ENCODE measurements at regions not wholly inside any gene's neighbourhood (a gene's known extent, or its start where the extent isn't known, plus 50 kb on each side); places are given as distances from the start of the nearest gene placed in this dataset.
"Not testable (repeated sequence)": the region's sequence is repeated elsewhere in the genome, so short reads cannot be mapped to it uniquely, and the experiment has no call there.

DNA sequence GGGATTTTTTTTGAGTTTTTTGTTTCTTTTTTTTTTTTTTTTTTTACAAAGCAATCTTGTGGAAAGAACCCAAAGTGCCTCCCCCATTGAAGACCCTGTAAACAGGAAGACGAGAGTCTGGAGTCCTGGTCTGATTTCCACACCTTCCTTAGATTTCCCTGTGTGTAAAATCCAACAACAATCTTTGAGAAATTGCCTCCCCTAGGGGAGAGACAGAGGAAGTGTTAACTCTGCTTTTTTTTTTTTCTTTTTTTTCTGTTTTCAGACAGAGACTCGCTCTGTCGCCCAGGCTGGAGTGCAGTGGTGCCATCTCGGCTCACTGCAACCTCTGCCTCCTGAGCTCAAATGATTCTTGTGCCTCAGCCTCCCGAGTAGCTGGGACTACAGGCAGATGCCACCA is 82.0 kb upstream of the CLEC6A start:
- not testable (repeated sequence) for H3K4me3 ChIP-seq (ENCODE audit: low read depth, low read length); H3K4me1 ChIP-seq; H3K27me3 ChIP-seq; H3K36me3 ChIP-seq; DNase-seq; H3K9me3 ChIP-seq
- TF ChIP-seq, protein P1, sequence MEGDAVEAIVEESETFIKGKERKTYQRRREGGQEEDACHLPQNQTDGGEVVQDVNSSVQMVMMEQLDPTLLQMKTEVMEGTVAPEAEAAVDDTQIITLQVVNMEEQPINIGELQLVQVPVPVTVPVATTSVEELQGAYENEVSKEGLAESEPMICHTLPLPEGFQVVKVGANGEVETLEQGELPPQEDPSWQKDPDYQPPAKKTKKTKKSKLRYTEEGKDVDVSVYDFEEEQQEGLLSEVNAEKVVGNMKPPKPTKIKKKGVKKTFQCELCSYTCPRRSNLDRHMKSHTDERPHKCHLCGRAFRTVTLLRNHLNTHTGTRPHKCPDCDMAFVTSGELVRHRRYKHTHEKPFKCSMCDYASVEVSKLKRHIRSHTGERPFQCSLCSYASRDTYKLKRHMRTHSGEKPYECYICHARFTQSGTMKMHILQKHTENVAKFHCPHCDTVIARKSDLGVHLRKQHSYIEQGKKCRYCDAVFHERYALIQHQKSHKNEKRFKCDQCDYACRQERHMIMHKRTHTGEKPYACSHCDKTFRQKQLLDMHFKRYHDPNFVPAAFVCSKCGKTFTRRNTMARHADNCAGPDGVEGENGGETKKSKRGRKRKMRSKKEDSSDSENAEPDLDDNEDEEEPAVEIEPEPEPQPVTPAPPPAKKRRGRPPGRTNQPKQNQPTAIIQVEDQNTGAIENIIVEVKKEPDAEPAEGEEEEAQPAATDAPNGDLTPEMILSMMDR (IDR thresholded peaks at IDR 0.05; ENCODE audit: low read depth, low read length) = peak; percentile 9; the same call in 1 of the 2 replicates

DNA sequence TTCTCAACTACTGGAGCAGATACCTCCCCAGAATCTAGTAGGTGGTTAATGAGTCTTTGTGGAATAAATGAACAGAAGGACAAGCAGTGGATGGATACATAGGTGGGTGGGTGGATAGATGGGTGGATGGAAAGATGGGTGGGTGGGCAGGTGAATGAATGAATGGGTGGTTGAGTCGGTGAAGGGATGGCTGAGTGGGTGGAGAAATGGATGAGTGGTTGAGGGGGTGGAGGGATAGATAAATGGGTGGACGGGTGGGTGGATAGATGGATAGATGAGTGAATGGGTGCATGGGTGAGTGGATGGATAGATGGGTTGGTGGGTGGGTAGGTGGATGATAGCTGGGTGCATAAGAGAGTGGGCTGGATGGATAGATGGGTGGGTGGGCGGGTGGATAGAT is 80.6 kb upstream of the CLEC6A start:
- not testable (repeated sequence) for H3K27me3 ChIP-seq; H3K4me1 ChIP-seq; H3K9me3 ChIP-seq; H3K4me3 ChIP-seq (ENCODE audit: low read depth, low read length); H3K36me3 ChIP-seq; DNase-seq

DNA sequence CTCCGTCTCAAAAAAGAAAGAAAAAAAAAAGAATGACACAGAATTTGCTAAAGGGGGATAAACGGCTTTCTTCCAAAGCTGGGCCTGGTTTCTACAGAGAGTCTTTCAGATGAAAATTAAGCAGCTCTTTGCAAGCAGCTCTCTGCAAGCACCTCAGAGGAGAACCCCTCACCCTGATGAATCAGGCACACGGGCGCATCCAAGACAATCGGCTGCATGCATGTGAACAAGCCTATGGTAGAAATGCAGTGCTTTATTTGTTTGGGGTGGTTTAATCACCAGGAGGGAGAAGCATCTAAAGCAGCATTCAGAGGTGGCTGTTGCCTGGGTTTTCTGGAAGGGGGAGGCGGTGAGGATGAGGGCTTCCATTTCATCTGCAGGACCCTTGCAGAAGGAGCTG is 78.0 kb upstream of the CLEC6A start:
- not testable (repeated sequence) for H3K4me1 ChIP-seq; H3K4me3 ChIP-seq (ENCODE audit: low read depth, low read length); H3K27me3 ChIP-seq; DNase-seq; H3K9me3 ChIP-seq; H3K36me3 ChIP-seq

DNA sequence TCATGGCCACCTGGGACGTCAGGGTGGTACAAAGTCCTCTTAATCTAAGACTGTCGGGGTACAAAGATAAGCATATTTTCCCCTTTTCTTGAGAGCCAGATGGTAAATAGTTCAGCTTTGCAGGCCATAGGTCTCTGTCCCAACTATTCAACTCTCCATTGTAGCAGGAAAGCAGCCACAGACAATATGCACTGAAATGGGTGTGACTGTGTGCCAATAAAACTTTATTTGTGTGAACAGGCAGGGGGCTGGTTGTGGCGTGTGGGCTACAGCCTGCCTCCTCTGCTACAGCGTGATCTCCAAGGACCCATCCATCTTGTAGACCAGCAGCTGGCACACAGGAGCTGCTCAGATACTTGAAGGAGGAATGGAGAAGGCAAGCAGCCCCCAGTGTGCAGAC is 73.2 kb upstream of the CLEC6A start:
- not testable (repeated sequence) for H3K36me3 ChIP-seq; H3K27me3 ChIP-seq; H3K9me3 ChIP-seq; H3K4me1 ChIP-seq; DNase-seq; H3K4me3 ChIP-seq (ENCODE audit: low read depth, low read length)

DNA sequence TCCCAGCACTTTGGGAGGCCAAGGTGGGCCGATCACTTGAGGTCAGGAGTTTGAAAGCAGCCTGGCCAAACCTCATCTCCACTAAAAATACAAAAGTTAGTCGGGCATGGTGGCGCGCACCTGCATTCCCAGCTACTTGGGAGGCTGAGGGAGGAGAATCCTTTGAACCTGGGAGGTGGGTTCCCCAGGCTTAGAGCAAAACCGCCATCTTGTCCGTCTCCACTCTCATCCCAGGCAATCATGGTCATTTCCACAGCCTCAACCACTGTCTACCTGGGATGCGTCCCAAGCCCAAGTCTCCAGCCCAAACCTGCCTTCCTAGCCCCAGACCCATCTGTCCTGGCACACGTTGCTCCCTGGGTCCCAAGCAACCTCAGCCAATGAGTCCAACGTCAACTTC is 71.1 kb upstream of the CLEC6A start:
- H3K4me3 ChIP-seq (ENCODE audit: low read depth, low read length); H3K27me3 ChIP-seq; H3K9me3 ChIP-seq; DNase-seq; H3K4me1 ChIP-seq; H3K36me3 ChIP-seq: not testable (repeated sequence)

DNA sequence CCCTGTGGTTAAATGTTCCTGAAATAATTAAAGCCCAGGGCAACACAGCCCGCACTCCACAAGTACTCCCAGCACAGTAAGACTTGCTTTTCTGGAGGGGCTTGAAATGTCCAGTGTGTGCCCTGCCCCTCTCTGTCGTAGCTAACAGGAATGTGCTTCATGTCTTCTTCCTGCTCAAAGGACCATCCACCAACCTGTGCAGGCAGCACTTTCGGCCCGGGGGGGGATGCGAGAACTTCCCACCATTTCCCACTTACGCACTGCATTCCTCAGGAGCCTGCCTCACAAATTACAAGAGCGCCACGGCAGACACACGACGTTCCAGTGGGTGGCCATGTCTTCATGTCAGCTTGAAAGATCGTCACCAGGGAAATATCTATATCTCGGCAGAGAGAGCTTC is 70.3 kb upstream of the CLEC6A start:
- DNase-seq; H3K4me1 ChIP-seq; H3K9me3 ChIP-seq; H3K36me3 ChIP-seq; H3K4me3 ChIP-seq (ENCODE audit: low read depth, low read length): not testable (repeated sequence)
- peaks cover 11% of the 10 kb centered on the region for H3K27me3 ChIP-seq

DNA sequence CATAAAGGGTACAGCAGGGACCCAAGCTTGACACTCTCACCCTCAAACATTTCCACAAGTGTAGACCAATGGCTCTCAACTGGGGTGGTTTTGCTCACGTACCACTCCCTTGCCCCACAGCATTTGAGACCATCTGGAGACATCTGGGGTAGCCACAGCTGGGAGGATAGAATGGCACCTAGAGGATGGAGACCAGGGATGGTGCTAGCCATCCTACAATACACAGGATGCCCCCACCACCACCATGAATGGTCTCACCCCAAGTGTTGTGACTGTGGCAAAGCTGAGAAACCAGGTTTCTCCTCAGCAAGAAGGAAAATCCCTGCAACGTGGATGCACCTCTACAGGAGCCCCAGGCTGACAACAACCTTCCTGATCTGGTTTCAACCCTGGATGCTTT is 69.1 kb upstream of the CLEC6A start:
- not testable (repeated sequence) for H3K36me3 ChIP-seq; H3K4me1 ChIP-seq; DNase-seq; H3K4me3 ChIP-seq (ENCODE audit: low read depth, low read length); H3K9me3 ChIP-seq
- H3K27me3 ChIP-seq = peaks cover 11% of the 10 kb centered on the region

DNA sequence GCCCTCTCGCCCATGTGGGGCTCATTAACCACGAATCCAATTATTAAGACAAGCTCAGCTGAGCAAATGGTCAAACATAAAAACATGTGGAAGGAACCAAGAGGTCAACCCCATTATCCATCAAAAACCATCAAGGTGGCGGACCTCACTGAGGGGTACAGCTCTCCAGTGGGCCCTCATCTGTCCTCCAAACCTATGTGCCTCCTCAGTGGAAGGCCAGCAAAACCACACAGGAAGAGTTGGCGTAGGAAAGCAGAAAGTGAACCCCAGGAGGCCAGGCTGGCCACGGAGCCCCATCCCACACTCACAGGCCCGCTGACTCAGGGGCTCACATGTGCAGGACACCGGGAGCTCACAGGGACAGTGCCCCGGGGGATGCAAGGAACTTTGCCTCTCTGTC is 66.5 kb upstream of the CLEC6A start:
- not testable (repeated sequence) for DNase-seq; H3K9me3 ChIP-seq; H3K4me1 ChIP-seq; H3K36me3 ChIP-seq; H3K4me3 ChIP-seq (ENCODE audit: low read depth, low read length)
- peaks cover 11% of the 10 kb centered on the region for H3K27me3 ChIP-seq

DNA sequence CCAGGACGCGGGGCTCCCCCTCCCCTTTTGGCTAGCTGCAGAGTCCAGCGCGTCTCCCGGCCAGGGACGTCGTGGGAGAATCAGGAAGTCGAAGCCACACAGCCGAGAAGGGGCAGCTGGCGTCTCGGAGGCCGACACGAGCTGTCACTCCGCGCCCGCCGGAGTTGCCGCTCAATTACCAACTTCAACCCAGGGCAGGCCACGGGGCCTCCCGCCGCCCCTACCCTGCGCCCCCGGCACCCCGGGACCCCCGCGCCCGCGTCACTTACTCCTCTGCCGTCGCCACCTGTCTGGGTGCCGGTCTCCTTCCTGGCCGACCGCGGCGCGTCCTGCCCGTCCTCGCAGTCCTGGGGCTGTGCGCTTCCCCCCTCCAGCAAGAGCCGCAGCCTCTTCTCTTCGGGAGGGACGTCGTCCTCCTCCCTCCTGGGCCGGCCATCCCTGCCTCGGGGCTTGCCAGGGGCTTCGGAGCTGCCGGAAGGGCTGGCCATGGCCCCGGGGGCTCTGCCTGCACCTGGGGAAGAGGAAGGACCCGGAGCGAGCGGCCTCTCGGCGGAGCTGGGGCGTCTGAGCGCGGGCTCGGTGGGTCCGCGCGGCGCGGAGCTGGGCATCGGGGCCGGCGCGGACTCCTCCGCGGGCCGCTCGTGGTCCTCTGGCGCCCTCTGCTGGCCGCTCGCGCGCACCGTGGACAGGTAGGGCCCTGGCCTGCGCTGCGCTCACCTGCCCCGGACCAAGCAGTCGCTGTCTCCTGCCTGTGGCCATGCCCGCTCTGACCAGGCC is 65.6 kb upstream of the CLEC6A start:
- TF ChIP-seq, protein P1 (IDR thresholded peaks at IDR 0.05; ENCODE audit: low read depth, low read length) = peak; percentile 50
- not testable (repeated sequence) for H3K4me1 ChIP-seq, H3K36me3 ChIP-seq, H3K9me3 ChIP-seq
- Histone ChIP-seq H3K4me3 (ENCODE audit: low read depth, low read length) (peak overlapping the region; percentile 24; the same call in 1 of the 2 replicates), H3K27me3 (peaks cover 11% of the 10 kb centered on the region)
- DNase-seq = peak; percentile 80

Measured in BE2C (cell line).